HepG2 (cell line): ENCODE measurements at regions not wholly inside any gene's neighbourhood (a gene's known extent, or its start where the extent isn't known, plus 50 kb on each side); places are given as distances from the start of the nearest gene placed in this dataset.

Source experiments
- ATAC-seq: fragments of 200-7000 bp; cut with Tn5 transposase; 3 replicates; pipeline ENCODE4 v1.9.1; 2020; ENCODE audit warnings: mild to moderate bottlenecking, moderate library complexity
- BruUV-seq: library from RNA; stranded (reverse); fragments of 400-500 nt; replicated peaks from 2 replicates; lab custom pipeline; 2021; lab: Mats Ljungman, UMichigan
- CTCF ChIA-PET: fragments of 300-600 bp; formaldehyde crosslinking; extraction: SDS; loops from one replicate; lab custom pipeline; 2021; ENCODE audit warnings: low total read pairs, inconsistent platforms, low intra/inter-chr PET ratio; lab: Yijun Ruan, JAX
- POLR2A ChIA-PET: fragments of 350-600 bp; sonication (Branson Sonifier 250); formaldehyde crosslinking; loops from one replicate; lab custom pipeline; 2020; ENCODE audit warnings: antibody characterized with exemption, inconsistent platforms; lab: Yijun Ruan, JAX
- DNase-seq: peaks from one replicate; pipeline ENCODE4 v3.0.0-alpha.2; 2015; ENCODE audit warnings: low spot score
- FAIRE-seq: peaks from 3 replicates; lab custom pipeline; 2011; peaks lifted over from hg19 to GRCh38; lab: Jason Lieb, UNC
- H2AFZ ChIP-seq: one replicate; pipeline ENCODE4 v1.6.1; 2011; ENCODE audit warnings: low read length, inconsistent platforms
- H3K27ac ChIP-seq: fragments of 300-600 bp; 3 replicates; pipeline ENCODE4 v1.8.0; 2011; ENCODE audit warnings: mixed run types, mild to moderate bottlenecking, mixed read lengths, low read length, inconsistent platforms; ENCODE audit not compliant: insufficient read depth; ENCODE audit errors: extremely low read length
- H3K27me3 ChIP-seq, 2 experiments: fragments of 200-600 bp in 1 of 2; 2 replicates in 1 of 2; 3 replicates in 1 of 2; pipeline versions ENCODE4 v1.6.0 to v1.8.0; 2011; ENCODE audit warnings: low read length in 2 of 2, mild to moderate bottlenecking in 2 of 2, moderate library complexity in 2 of 2, inconsistent platforms in 1 of 2; ENCODE audit not compliant: insufficient read depth in 2 of 2, control insufficient read depth in 1 of 2
- H3K36me3 ChIP-seq, 2 experiments: fragments of 200-600 bp in 1 of 2; replicated peaks in 1 of 2; 2 replicates in 1 of 2; 3 replicates in 1 of 2; pipeline versions ENCODE4 v1.5.1 to v1.8.0; 2011; ENCODE audit warnings: low read length in 2 of 2, inconsistent platforms in 1 of 2; ENCODE audit not compliant: insufficient read depth in 2 of 2, control insufficient read depth in 1 of 2
- H3K4me1 ChIP-seq: 2 replicates; pipeline ENCODE4 v1.5.1; 2012; ENCODE audit warnings: low read length, inconsistent platforms; ENCODE audit not compliant: insufficient read depth
- H3K4me2 ChIP-seq: 2 replicates; pipeline ENCODE4 v1.6.0; 2011; ENCODE audit warnings: low read depth, low read length, inconsistent platforms
- H3K4me3 ChIP-seq, 3 experiments: fragments of 200-600 bp in 1 of 3; sonication (generic), shearing (Covaris generic) in 1 of 3; replicated peaks in 1 of 3; 2 replicates each; pipeline ENCODE4 v1.5.1; 2011 to 2016; ENCODE audit warnings: low read length in 3 of 3, inconsistent platforms in 2 of 3, low read depth in 2 of 3, mild to moderate bottlenecking in 2 of 3, control low read depth in 1 of 3, mixed read lengths in 1 of 3; ENCODE audit not compliant: insufficient read depth in 1 of 3
- H3K79me2 ChIP-seq: one replicate; pipeline ENCODE4 v1.6.1; 2011; ENCODE audit warnings: low read length, inconsistent platforms; ENCODE audit not compliant: insufficient read depth
- H3K9ac ChIP-seq: 2 replicates; pipeline ENCODE4 v1.6.0; 2011; ENCODE audit warnings: mild to moderate bottlenecking, low read depth, low read length, inconsistent platforms; ENCODE audit not compliant: insufficient read depth
- H3K9me3 ChIP-seq: 2 replicates; pipeline ENCODE4 v1.5.1; 2012; ENCODE audit warnings: mild to moderate bottlenecking, low read length
- H4K20me1 ChIP-seq: 2 replicates; pipeline ENCODE4 v1.6.0; 2011; ENCODE audit warnings: inconsistent platforms, mild to moderate bottlenecking, low read length, moderate library complexity; ENCODE audit not compliant: insufficient read depth
- ATF7 ChIP-seq, 2 experiments: fragments of 450-650 bp in 1 of 2; sonication (generic) in 1 of 2; formaldehyde crosslinking in 1 of 2; IDR thresholded peaks; 2 replicates each; pipeline versions ENCODE4 v1.4.0 to v1.6.1; 2016 to 2020; ENCODE audit warnings: antibody characterized with exemption in 1 of 2, mild to moderate bottlenecking in 1 of 2, missing genetic modification reagents in 1 of 2
- GABPB1 ChIP-seq: IDR thresholded peaks from 2 replicates; pipeline ENCODE4 v1.6.1; 2016; ENCODE audit warnings: mild to moderate bottlenecking, missing genetic modification reagents, moderate library complexity, missing compliant biosample characterization
- MAFG ChIP-seq: sonication (generic); formaldehyde crosslinking; IDR thresholded peaks from 2 replicates; pipeline ENCODE4 v1.5.1; 2020; ENCODE audit warnings: mild to moderate bottlenecking, missing genetic modification reagents
- TCF12 ChIP-seq, 2 experiments: fragments of 450-650 bp in 1 of 2; sonication (generic) in 1 of 2; formaldehyde crosslinking in 1 of 2; IDR thresholded peaks; 2 replicates each; pipeline versions ENCODE4 v1.6.1 to v1.8.0; 2017 to 2022; ENCODE audit warnings: antibody characterized with exemption in 1 of 2, mild to moderate bottlenecking in 1 of 2, missing genetic modification reagents in 1 of 2, moderate library complexity in 1 of 2
- TCF7L2 ChIP-seq: IDR thresholded peaks from 2 replicates; pipeline ENCODE4 v1.6.1; 2011; ENCODE audit warnings: mild to moderate bottlenecking, low read depth, low read length, moderate library complexity
- ZBTB8A ChIP-seq: sonication (generic); formaldehyde crosslinking; IDR thresholded peaks from 2 replicates; pipeline ENCODE4 v1.4.0; 2020; ENCODE audit warnings: mild to moderate bottlenecking, low read depth, missing genetic modification reagents, borderline replicate concordance
- ZNF549 ChIP-seq: sonication (generic); formaldehyde crosslinking; IDR thresholded peaks from 2 replicates; pipeline ENCODE4 v1.5.0; 2020; ENCODE audit warnings: missing genetic modification reagents
- ZNF550 ChIP-seq: sonication (generic); formaldehyde crosslinking; IDR thresholded peaks from 2 replicates; pipeline ENCODE4 v1.4.0; 2020; ENCODE audit warnings: mild to moderate bottlenecking, missing genetic modification reagents, borderline replicate concordance
- WGBS: methylation state at CpG from one replicate; pipeline ENCODE4 v1.1.6; 2017; ENCODE audit warnings: low lambda C conversion rate; 5-methylcytosine and 5-hydroxymethylcytosine counted together
- in situ Hi-C: cut with HindIII; loops from 2 replicates; pipeline ENCODE4 v1.10.0; 2017; ENCODE audit warnings: low pct_unique_long_range_greater_than_20kb; ENCODE audit not compliant: extremely low pct_ligation_motif_present
- intact Hi-C: fragments of 100-400 bp; cut with micrococcal nuclease; formaldehyde crosslinking; loops from one replicate; pipeline ENCODE4 v1.10.0; 2022; ENCODE audit not compliant: unreplicated experiment
- TF ChIP-seq, protein P1 (sequence below): sonication (generic); formaldehyde crosslinking; IDR thresholded peaks from 2 replicates; pipeline ENCODE4 v1.4.0; 2020; ENCODE audit warnings: missing genetic modification reagents, borderline replicate concordance
- TF ChIP-seq, protein P2 (sequence below): sonication (generic); formaldehyde crosslinking; IDR thresholded peaks from 2 replicates; pipeline ENCODE4 v1.8.0; 2022; ENCODE audit warnings: mild to moderate bottlenecking, missing genetic modification reagents
- TF ChIP-seq, protein P3 (sequence below): IDR thresholded peaks from 2 replicates; pipeline ENCODE4 v1.6.1; 2016; ENCODE audit warnings: low read depth, borderline replicate concordance
- TF ChIP-seq, protein P4 (sequence below): sonication (generic); formaldehyde crosslinking; conservative IDR thresholded peaks from 2 replicates; pipeline ENCODE4 v1.4.0; 2020; ENCODE audit warnings: missing genetic modification reagents

DNA sequence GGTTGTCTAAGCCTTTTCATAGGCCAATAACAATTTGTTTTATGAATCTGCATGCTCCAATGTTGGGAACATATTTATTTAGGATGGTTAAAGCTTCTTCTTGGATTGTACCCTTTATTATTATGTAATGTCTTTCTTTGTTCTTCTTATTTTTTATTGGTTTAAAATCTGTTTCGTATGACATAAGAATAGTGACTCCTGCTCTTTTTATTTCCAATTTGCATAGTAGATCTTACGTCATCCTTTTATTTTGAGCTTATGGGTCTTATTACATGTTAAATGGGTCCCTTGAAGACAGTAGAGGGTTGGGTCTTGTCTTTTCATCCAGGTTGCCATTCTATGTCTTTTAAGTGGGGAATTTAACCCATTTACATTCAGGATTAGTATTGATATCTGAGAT lies 561.9 kb upstream of the GHITM start:
- no peak overlapping the region for H3K4me2 ChIP-seq
- H3K27me3 ChIP-seq = no peaks in the 10 kb centered on the region
- no TSS peak for BruUV-seq
- no peak overlapping the region for H3K27ac ChIP-seq
- no peaks in the 10 kb centered on the region for H4K20me1 ChIP-seq
- no peak overlapping the region for H3K9ac ChIP-seq
- CTCF ChIA-PET = no interaction called here
- ATAC-seq = no peak
- no peak for FAIRE-seq
- H3K4me1 ChIP-seq = no peaks in the 10 kb centered on the region
- TF ChIP-seq ATF7 (IDR thresholded peaks at IDR 0.05) (peak; percentile 79), ATF7 (CRISPR knock-in tag; IDR thresholded peaks at IDR 0.05) (no peak)
- TF ChIP-seq, protein P1, sequence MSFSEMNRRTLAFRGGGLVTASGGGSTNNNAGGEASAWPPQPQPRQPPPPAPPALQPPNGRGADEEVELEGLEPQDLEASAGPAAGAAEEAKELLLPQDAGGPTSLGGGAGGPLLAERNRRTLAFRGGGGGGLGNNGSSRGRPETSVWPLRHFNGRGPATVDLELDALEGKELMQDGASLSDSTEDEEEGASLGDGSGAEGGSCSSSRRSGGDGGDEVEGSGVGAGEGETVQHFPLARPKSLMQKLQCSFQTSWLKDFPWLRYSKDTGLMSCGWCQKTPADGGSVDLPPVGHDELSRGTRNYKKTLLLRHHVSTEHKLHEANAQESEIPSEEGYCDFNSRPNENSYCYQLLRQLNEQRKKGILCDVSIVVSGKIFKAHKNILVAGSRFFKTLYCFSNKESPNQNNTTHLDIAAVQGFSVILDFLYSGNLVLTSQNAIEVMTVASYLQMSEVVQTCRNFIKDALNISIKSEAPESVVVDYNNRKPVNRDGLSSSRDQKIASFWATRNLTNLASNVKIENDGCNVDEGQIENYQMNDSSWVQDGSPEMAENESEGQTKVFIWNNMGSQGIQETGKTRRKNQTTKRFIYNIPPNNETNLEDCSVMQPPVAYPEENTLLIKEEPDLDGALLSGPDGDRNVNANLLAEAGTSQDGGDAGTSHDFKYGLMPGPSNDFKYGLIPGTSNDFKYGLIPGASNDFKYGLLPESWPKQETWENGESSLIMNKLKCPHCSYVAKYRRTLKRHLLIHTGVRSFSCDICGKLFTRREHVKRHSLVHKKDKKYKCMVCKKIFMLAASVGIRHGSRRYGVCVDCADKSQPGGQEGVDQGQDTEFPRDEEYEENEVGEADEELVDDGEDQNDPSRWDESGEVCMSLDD = no peak
- no peaks in the 10 kb centered on the region for H3K36me3 ChIP-seq
- H3K4me3 ChIP-seq = no peak overlapping the region
- POLR2A ChIA-PET = no interaction called here
- peaks cover 93% of the 10 kb centered on the region for H3K9me3 ChIP-seq
- in situ Hi-C loops (no loop called here), intact Hi-C loops (no loop called here)
- H3K79me2 ChIP-seq = no peaks in the 10 kb centered on the region
- 6% methylated on average over 2 of the region's 2 CpGs for WGBS
- no peak for DNase-seq
- H2AFZ ChIP-seq = no peak overlapping the region

DNA sequence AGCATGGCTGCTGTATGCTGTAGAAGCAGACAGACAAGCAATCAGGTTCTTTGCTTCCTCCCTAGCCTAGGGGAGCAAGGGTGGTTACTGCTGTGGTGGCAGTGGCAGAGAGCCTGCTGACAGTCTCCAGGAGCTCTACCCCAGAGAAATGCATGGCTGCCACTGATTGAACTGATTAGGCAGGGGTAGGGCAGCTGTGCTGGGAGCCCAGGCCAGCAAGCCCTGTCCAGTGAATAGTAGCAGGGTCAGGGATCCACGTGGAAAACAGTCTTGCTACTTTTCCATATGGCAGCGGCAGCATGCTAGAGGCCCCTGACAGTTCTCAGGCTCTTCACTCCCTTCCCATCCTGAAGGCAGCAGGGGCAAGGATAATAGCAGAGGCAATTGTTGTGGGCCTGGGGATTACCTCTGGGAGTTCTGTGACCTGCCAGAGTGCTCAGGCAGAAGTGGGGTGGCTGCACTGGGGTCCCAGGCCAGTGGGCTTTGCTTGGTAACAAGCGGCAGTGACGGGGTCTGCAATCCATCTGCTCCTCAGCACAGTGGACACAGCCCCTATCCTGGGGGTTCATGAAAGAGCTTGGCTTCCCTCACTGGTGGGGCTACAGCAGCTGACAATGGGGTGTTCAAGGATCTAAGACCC lies 558.8 kb upstream of the GHITM start:
- H3K79me2 ChIP-seq = no peaks in the 10 kb centered on the region
- intact Hi-C loops = no loop called here
- no peak overlapping the region for H3K4me2 ChIP-seq
- ChIA-PET CTCF (no interaction called here), POLR2A (no interaction called here)
- H4K20me1 ChIP-seq = no peaks in the 10 kb centered on the region
- in situ Hi-C loops = no loop called here
- FAIRE-seq (no peak), ATAC-seq (no peak), DNase-seq (no peak)
- H2AFZ ChIP-seq = no peak overlapping the region
- no peak overlapping the region for H3K27ac ChIP-seq
- no peaks in the 10 kb centered on the region for H3K27me3 ChIP-seq
- WGBS = 6% methylated on average over 3 of the region's 4 CpGs
- no peak overlapping the region for H3K9ac ChIP-seq
- H3K9me3 ChIP-seq = peaks cover 84% of the 10 kb centered on the region
- no peaks in the 10 kb centered on the region for H3K36me3 ChIP-seq
- no peaks in the 10 kb centered on the region for H3K4me1 ChIP-seq
- H3K4me3 ChIP-seq = no peak overlapping the region
- no TSS peak for BruUV-seq
- no peak for TF ChIP-seq MAFG (CRISPR knock-in tag)
- no peak for TF ChIP-seq TCF12 (IDR thresholded peaks at IDR 0.05)
- no peak for TF ChIP-seq TCF12 (CRISPR knock-in tag; IDR thresholded peaks at IDR 0.05)
- no peak for TF ChIP-seq GABPB1 (CRISPR knock-in tag)
- TF ChIP-seq TCF7L2 = no peak
- TF ChIP-seq, protein P2, sequence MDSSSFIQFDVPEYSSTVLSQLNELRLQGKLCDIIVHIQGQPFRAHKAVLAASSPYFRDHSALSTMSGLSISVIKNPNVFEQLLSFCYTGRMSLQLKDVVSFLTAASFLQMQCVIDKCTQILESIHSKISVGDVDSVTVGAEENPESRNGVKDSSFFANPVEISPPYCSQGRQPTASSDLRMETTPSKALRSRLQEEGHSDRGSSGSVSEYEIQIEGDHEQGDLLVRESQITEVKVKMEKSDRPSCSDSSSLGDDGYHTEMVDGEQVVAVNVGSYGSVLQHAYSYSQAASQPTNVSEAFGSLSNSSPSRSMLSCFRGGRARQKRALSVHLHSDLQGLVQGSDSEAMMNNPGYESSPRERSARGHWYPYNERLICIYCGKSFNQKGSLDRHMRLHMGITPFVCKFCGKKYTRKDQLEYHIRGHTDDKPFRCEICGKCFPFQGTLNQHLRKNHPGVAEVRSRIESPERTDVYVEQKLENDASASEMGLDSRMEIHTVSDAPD = no peak
- no peak for TF ChIP-seq ZBTB8A (CRISPR knock-in tag)
- TF ChIP-seq, protein P3, sequence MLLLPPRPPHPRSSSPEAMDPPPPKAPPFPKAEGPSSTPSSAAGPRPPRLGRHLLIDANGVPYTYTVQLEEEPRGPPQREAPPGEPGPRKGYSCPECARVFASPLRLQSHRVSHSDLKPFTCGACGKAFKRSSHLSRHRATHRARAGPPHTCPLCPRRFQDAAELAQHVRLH = no peak
- TF ChIP-seq ZNF549 (CRISPR knock-in tag) = no peak
- TF ChIP-seq ZNF550 = no peak
- TF ChIP-seq, protein P4, sequence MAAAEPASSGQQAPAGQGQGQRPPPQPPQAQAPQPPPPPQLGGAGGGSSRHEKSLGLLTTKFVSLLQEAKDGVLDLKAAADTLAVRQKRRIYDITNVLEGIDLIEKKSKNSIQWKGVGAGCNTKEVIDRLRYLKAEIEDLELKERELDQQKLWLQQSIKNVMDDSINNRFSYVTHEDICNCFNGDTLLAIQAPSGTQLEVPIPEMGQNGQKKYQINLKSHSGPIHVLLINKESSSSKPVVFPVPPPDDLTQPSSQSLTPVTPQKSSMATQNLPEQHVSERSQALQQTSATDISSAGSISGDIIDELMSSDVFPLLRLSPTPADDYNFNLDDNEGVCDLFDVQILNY = no peak
